Natural killer cell (primary cell): ENCODE measurements at regions not wholly inside any gene's neighbourhood (a gene's known extent, or its start where the extent isn't known, plus 50 kb on each side); places are given as distances from the start of the nearest gene placed in this dataset.

Source experiments
- ATAC-seq, 3 donors: fragments of 150-1000 bp in 2 of 3; fragments of 200-7000 bp in 1 of 3; cut with Tn5 transposase; 1 replicate in 1 of 3; 2 replicates in 2 of 3; pipeline ENCODE4 v1.10.0; 2021; ENCODE audit warnings: mild to moderate bottlenecking in 2 of 3, moderate library complexity in 2 of 3
- DNase-seq, 2 donors: peaks; one replicate each; pipeline versions ENCODE4 v3.0.0 to v3.0.0-alpha.2; 2013 to 2021; ENCODE audit warnings: mixed read lengths in 1 of 2
- H3K27ac ChIP-seq: one replicate; pipeline ENCODE4 v1.5.1; 2013; ENCODE audit warnings: mild to moderate bottlenecking, low read length
- H3K27me3 ChIP-seq: one replicate; pipeline ENCODE4 v1.6.1; 2013; ENCODE audit warnings: low read length; ENCODE audit not compliant: control insufficient read depth, insufficient read depth
- H3K36me3 ChIP-seq: one replicate; pipeline ENCODE4 v1.6.1; 2013; ENCODE audit warnings: low read length; ENCODE audit not compliant: control insufficient read depth, insufficient read depth
- H3K4me1 ChIP-seq: one replicate; pipeline ENCODE4 v1.6.1; 2013; ENCODE audit warnings: low read length; ENCODE audit not compliant: control insufficient read depth, insufficient read depth
- H3K4me3 ChIP-seq: one replicate; pipeline ENCODE4 v1.5.1; 2013; ENCODE audit warnings: low read length
- H3K9me3 ChIP-seq: one replicate; pipeline ENCODE4 v1.6.1; 2013; ENCODE audit warnings: low read length; ENCODE audit not compliant: control insufficient read depth, insufficient read depth
- H3K27ac Mint-ChIP-seq, 2 donors: one replicate each; pipeline ENCODE4 v1.8.0; 2022; ENCODE audit warnings: mild to moderate bottlenecking in 2 of 2, mixed read lengths in 2 of 2, moderate library complexity in 1 of 2
- H3K27me3 Mint-ChIP-seq, 2 donors: one replicate each; pipeline ENCODE4 v1.8.0; 2022; ENCODE audit warnings: low read depth in 2 of 2, mixed read lengths in 2 of 2
- H3K36me3 Mint-ChIP-seq: one replicate; pipeline ENCODE4 v1.8.0; 2022; ENCODE audit warnings: mixed read lengths
- H3K4me1 Mint-ChIP-seq, 2 donors: one replicate each; pipeline ENCODE4 v1.8.0; 2022; ENCODE audit warnings: mixed read lengths in 2 of 2
- H3K4me3 Mint-ChIP-seq: one replicate; pipeline ENCODE4 v1.8.0; 2022; ENCODE audit warnings: mild to moderate bottlenecking, moderate library complexity, mixed read lengths
- H3K9me3 Mint-ChIP-seq, 2 donors: one replicate each; pipeline ENCODE4 v1.8.0; 2022; ENCODE audit warnings: mixed read lengths in 2 of 2
- CTCF ChIP-seq: fragments of 200-600 bp; IDR thresholded peaks from one replicate; pipeline ENCODE4 v1.8.0; 2022; ENCODE audit warnings: antibody characterized with exemption
- WGBS: methylation state at CpG from one replicate; pipeline ENCODE4 v1.1.7; 2013; ENCODE audit warnings: missing lambda C conversion rate; ENCODE audit not compliant: insufficient coverage; 5-methylcytosine and 5-hydroxymethylcytosine counted together
- intact Hi-C: fragments of 100-400 bp; cut with micrococcal nuclease; formaldehyde crosslinking; loops from one replicate; pipeline ENCODE4 v1.14.2; 2022

DNA sequence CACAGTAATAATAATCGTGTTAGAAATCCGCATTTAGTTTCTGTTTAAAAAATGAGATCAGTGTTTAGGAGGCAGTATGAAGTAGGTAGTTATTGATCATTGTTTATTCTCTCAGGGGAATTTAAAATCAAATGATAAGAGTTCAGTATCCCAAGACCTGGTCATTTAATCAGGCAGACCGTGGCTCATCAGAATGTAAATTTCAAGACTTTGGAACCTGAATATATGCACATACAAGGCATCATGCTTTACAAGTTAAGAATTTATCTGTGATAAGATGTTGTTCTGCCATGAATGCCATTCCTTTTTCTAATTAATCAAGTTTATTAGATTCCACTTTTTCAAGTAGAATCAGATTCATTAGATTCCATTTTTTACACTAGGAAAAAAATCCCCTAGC lies 133.5 kb upstream of the MAOA start:
- TF ChIP-seq CTCF = no peak
- WGBS = no CpG with 5 or more reads among the region's 3 CpGs
- Histone ChIP-seq H3K9me3 (no peaks in the 10 kb centered on the region), H3K27ac (no peak overlapping the region), H3K27me3 (no peaks in the 10 kb centered on the region), H3K4me1 (no peaks in the 10 kb centered on the region), H3K36me3 (no peaks in the 10 kb centered on the region), H3K4me3 (no peak overlapping the region)
- ATAC-seq = no peak
- Mint-ChIP-seq H3K27ac (no peak overlapping the region), H3K36me3 (no peaks in the 10 kb centered on the region), H3K9me3 (no peaks in the 10 kb centered on the region), H3K4me1 (no peaks in the 10 kb centered on the region), H3K27me3 (peaks cover 4 to 25% of the 10 kb centered on the region in 2 donors), H3K4me3 (no peak overlapping the region)
- intact Hi-C loops = no loop called here
- no peak for DNase-seq

DNA sequence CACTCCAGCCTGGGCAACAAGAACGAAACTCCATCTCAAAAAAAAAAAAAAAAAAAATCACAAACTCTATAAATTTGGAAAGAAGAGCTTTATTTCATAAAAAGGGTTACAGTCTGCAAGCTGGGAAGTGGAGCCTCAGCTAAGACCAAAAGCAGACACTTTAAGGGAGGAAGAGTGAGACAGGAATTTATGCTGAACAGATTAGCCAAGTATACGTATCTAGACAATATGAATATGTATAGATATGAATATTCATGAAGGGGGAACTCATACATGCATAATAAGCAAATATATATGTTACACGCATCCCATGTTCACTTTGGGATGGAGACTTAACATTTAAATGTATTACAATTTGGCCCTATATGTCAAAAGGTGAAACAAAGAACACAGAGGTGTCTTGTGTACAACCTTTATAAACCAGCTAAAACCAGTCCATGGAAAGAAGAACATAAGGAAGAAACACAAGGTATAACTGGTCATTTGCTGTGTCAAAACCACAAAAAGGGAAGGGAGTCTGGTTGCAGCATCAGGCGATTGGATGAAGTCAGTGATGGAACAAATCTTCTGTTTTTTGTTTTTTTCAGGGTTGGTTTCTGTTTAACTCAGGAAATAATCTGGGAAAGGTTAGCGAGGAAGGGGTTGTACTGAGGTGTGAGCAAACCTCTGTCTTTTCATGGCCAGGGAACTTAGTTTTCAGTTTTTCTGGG lies 130.0 kb upstream of the MAOA start:
- H3K9me3 Mint-ChIP-seq = no peaks in the 10 kb centered on the region
- H3K4me1 ChIP-seq = no peaks in the 10 kb centered on the region
- no peak overlapping the region for H3K27ac ChIP-seq
- no peak overlapping the region for H3K4me3 ChIP-seq
- H3K27me3 ChIP-seq = no peaks in the 10 kb centered on the region
- no peaks in the 10 kb centered on the region for H3K9me3 ChIP-seq
- H3K4me3 Mint-ChIP-seq = no peak overlapping the region
- H3K27ac Mint-ChIP-seq = no peak overlapping the region
- H3K36me3 Mint-ChIP-seq = no peaks in the 10 kb centered on the region
- intact Hi-C loops = no loop called here
- peaks cover 9 to 30% of the 10 kb centered on the region in 2 donors for H3K27me3 Mint-ChIP-seq
- no peak for DNase-seq
- H3K4me1 Mint-ChIP-seq = no peaks in the 10 kb centered on the region
- no peak for TF ChIP-seq CTCF
- WGBS = 55% methylated on average over 2 of the region's 5 CpGs
- no peaks in the 10 kb centered on the region for H3K36me3 ChIP-seq
- no peak for ATAC-seq

DNA sequence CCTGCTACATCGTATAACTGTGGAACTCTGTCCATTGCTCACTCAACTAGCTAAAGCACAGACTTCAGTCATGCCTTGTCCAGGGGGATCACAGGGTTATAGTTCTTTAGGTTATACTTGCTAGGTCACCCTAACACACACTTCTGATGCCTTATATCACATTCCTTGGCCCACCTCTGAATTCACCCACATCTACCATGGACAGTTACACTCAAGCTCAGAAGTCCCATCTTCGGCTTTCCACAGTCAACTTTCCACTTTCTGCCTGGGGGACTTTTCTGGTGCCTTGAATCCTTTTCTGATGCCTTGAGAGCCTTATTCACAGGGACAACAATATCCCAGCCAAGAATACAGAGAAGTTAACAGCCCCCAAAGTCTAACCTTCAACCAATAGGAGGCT lies 129.2 kb upstream of the MAOA start:
- intact Hi-C loops = no loop called here
- H3K4me1 Mint-ChIP-seq = no peaks in the 10 kb centered on the region
- no peak overlapping the region for H3K27ac Mint-ChIP-seq
- no peaks in the 10 kb centered on the region for H3K9me3 Mint-ChIP-seq
- H3K36me3 Mint-ChIP-seq = no peaks in the 10 kb centered on the region
- no peak for ATAC-seq
- no peak for DNase-seq
- no peaks in the 10 kb centered on the region for H3K27me3 ChIP-seq
- no peak for TF ChIP-seq CTCF
- WGBS = 100% methylated on average over 2 of the region's 2 CpGs
- no peak overlapping the region for H3K4me3 ChIP-seq
- H3K27me3 Mint-ChIP-seq = peaks cover 9 to 27% of the 10 kb centered on the region in 2 donors
- no peaks in the 10 kb centered on the region for H3K9me3 ChIP-seq
- no peaks in the 10 kb centered on the region for H3K4me1 ChIP-seq
- no peaks in the 10 kb centered on the region for H3K36me3 ChIP-seq
- H3K4me3 Mint-ChIP-seq = no peak overlapping the region
- no peak overlapping the region for H3K27ac ChIP-seq

DNA sequence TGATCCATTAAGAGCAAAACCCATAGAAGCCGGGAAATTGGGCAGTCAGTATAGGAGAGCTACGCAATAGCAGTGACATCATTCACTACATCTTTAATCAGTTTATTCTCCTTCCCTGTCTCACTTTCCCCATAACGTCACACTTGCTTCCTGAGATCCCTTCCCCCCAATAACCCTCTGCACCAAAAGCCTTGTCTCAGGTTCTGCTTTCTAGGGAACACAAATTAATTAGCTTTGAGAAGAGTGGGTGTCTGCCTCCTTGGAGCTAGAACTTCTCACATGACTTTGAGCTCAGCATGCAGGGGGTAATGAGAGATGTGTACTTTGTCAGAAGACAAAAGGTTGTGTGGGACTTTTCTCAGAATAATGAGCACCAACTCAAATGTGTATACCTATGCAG lies 128.3 kb upstream of the MAOA start:
- no peak overlapping the region for H3K4me3 ChIP-seq
- intact Hi-C loops = no loop called here
- no peaks in the 10 kb centered on the region for H3K9me3 Mint-ChIP-seq
- DNase-seq = no peak
- peaks cover 9 to 27% of the 10 kb centered on the region in 2 donors for H3K27me3 Mint-ChIP-seq
- no peak overlapping the region for H3K4me3 Mint-ChIP-seq
- 78% methylated on average over 3 of the region's 3 CpGs for WGBS
- no peaks in the 10 kb centered on the region for H3K4me1 Mint-ChIP-seq
- TF ChIP-seq CTCF = no peak
- no peaks in the 10 kb centered on the region for H3K36me3 Mint-ChIP-seq
- H3K36me3 ChIP-seq = no peaks in the 10 kb centered on the region
- no peak overlapping the region for H3K27ac ChIP-seq
- no peaks in the 10 kb centered on the region for H3K4me1 ChIP-seq
- H3K27me3 ChIP-seq = no peaks in the 10 kb centered on the region
- no peaks in the 10 kb centered on the region for H3K9me3 ChIP-seq
- H3K27ac Mint-ChIP-seq = no peak overlapping the region
- ATAC-seq = no peak
